A549 (cell line): ENCODE measurements at regions not wholly inside any gene's neighbourhood (a gene's known extent, or its start where the extent isn't known, plus 50 kb on each side); places are given as distances from the start of the nearest gene placed in this dataset.

Experiments
- BHLHE40 ChIP-seq: IDR thresholded peaks from 2 replicates; pipeline ENCODE4 v1.6.1; 2012; ENCODE audit warnings: low read depth, low read length, inconsistent platforms
- CEBPB ChIP-seq, 2 experiments: fragments of >200 bp in 1 of 2; sonication (Bioruptor Twin) in 1 of 2; formaldehyde crosslinking in 1 of 2; IDR thresholded peaks; 2 replicates each; pipeline ENCODE4 v1.6.1; 2012 to 2016
- CTCF ChIP-seq: fragments of >200 bp; sonication (Bioruptor Twin); formaldehyde crosslinking; IDR thresholded peaks from 3 replicates; pipeline ENCODE4 v1.5.1; 2016
- HOXB5 ChIP-seq: fragments of 250-450 bp; sonication (Bioruptor Pico); IDR thresholded peaks from 2 replicates; pipeline ENCODE4 v1.5.0; 2020; ENCODE audit warnings: mild to moderate bottlenecking, moderate library complexity
- KDM1A ChIP-seq: fragments of 200-600 bp; sonication (generic); IDR thresholded peaks from 2 replicates; pipeline ENCODE4 v1.6.1; 2016; ENCODE audit warnings: low read depth, mild to moderate bottlenecking
- MAZ ChIP-seq: fragments of 150-350 bp; IDR thresholded peaks from 2 replicates; pipeline ENCODE4 v1.6.1; 2014; ENCODE audit warnings: antibody characterized with exemption, low read depth, low read length, borderline replicate concordance
- MYC ChIP-seq: IDR thresholded peaks from 2 replicates; pipeline ENCODE4 v1.6.1; 2012; ENCODE audit warnings: mild to moderate bottlenecking, inconsistent platforms, low read length, improper control_type of control experiment, borderline replicate concordance
- POLR2A ChIP-seq: IDR thresholded peaks from 2 replicates; pipeline ENCODE4 v1.6.1; 2012; ENCODE audit warnings: mild to moderate bottlenecking, low read length
- RAD21 ChIP-seq, 2 experiments: fragments of >200 bp in 1 of 2; sonication (Bioruptor Twin) in 1 of 2; formaldehyde crosslinking in 1 of 2; IDR thresholded peaks in 1 of 2; conservative IDR thresholded peaks in 1 of 2; 2 replicates in 1 of 2; 3 replicates in 1 of 2; pipeline ENCODE4 v1.6.1; 2012 to 2018; ENCODE audit warnings: inconsistent platforms in 1 of 2
- RCOR1 ChIP-seq: fragments of 150-350 bp; IDR thresholded peaks from 2 replicates; pipeline ENCODE4 v1.6.1; 2014; ENCODE audit warnings: antibody characterized with exemption, low read length, low read depth
- REST ChIP-seq: fragments of 200-600 bp; sonication (generic); IDR thresholded peaks from 2 replicates; pipeline ENCODE4 v1.6.1; 2016; ENCODE audit warnings: antibody characterized with exemption, mild to moderate bottlenecking, moderate library complexity
- ZC3H11A ChIP-seq: fragments of 450-650 bp; IDR thresholded peaks from 2 replicates; pipeline ENCODE4 v1.6.1; 2014; ENCODE audit warnings: antibody characterized with exemption, mild to moderate bottlenecking
- ZFP36 ChIP-seq: fragments of 450-650 bp; IDR thresholded peaks from 2 replicates; pipeline ENCODE4 v1.6.1; 2014; ENCODE audit warnings: borderline replicate concordance; ENCODE audit not compliant: partially characterized antibody
- ZSCAN20 ChIP-seq: fragments of 250-450 bp; sonication (Bioruptor Pico); IDR thresholded peaks from 2 replicates; pipeline ENCODE4 v1.8.0; 2022; ENCODE audit warnings: mild to moderate bottlenecking, moderate library complexity

- TF ChIP-seq CTCF (no peak), MYC (no peak), POLR2A (no peak), REST (no peak), ZC3H11A (no peak), CEBPB (IDR thresholded peaks at IDR 0.05) (no peak), ZFP36 (no peak), BHLHE40 (no peak), RAD21 (conservative IDR thresholded peaks at IDR 0.05 in 1 of 2, IDR thresholded peaks at IDR 0.05 in 1 of 2) (no peak), MAZ (no peak), RCOR1 (no peak), KDM1A (no peak), ZSCAN20 (CRISPR knock-in tag) (no peak), HOXB5 (CRISPR knock-in tag) (no peak)
Observed at GRCh38 chr1:244341455-244342450, 110.0 kb downstream of the ADSS2 start.
